GM12891 (cell line): ENCODE measurements at regions not wholly inside any gene's neighbourhood (a gene's known extent, or its start where the extent isn't known, plus 50 kb on each side); places are given as distances from the start of the nearest gene placed in this dataset.
"Not testable (repeated sequence)": the region's sequence is repeated elsewhere in the genome, so short reads cannot be mapped to it uniquely, and the experiment has no call there.

Experiments
- DNase-seq: peaks from one replicate; pipeline ENCODE4 v3.0.0; 2011; ENCODE audit warnings: low spot score; ENCODE audit not compliant: insufficient read length
- FAIRE-seq: peaks from 2 replicates; lab custom pipeline; 2011; peaks lifted over from hg19 to GRCh38; lab: Jason Lieb, UNC
- PAX5 ChIP-seq: IDR thresholded peaks from 2 replicates; pipeline ENCODE4 v1.6.1; 2011; ENCODE audit warnings: low read length, moderate library complexity, mild to moderate bottlenecking; ENCODE audit not compliant: insufficient read depth, severe bottlenecking
- POLR2A ChIP-seq: IDR thresholded peaks from 2 replicates; pipeline ENCODE4 v1.6.1; 2011; ENCODE audit warnings: low read depth, low read length, control low read depth
- POLR2AphosphoS5 ChIP-seq: IDR thresholded peaks from 2 replicates; pipeline ENCODE4 v1.6.1; 2011; ENCODE audit warnings: low read depth, low read length, control low read depth
- POU2F2 ChIP-seq: IDR thresholded peaks from 2 replicates; pipeline ENCODE4 v1.6.1; 2011; ENCODE audit warnings: low read depth, mild to moderate bottlenecking, control low read depth, low read length, moderate library complexity
- SPI1 ChIP-seq: IDR thresholded peaks from 2 replicates; pipeline ENCODE4 v1.6.1; 2011; ENCODE audit warnings: low read depth, low read length, control low read depth
- TAF1 ChIP-seq: IDR thresholded peaks from 2 replicates; pipeline ENCODE4 v1.6.1; 2011; ENCODE audit warnings: low read depth, low read length, control low read depth

DNA sequence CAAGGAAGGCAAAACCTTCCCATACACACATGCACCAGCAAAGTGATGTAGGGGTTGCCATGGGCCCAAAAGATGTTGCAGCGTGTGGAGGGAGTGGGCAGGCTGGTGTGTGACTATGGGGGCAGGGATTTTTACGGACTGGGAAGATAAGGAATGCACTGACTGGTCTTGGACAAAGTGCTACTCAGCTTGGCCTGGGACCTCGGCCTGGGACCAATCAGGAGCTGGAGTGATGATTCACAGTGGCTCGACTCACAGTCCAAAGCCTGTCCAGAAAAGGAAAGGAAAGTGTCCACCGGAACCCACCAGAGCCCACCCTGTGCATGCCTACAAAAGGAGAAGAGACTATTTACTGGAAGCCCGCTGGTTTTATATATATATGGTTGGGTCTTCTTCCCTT is 567.0 kb upstream of the GNPDA2 start:
- FAIRE-seq (no peak), DNase-seq (no peak)
- TF ChIP-seq TAF1 (no peak), SPI1 (no peak), POU2F2 (no peak), PAX5 (no peak), POLR2A (no peak), POLR2AphosphoS5 (no peak)

DNA sequence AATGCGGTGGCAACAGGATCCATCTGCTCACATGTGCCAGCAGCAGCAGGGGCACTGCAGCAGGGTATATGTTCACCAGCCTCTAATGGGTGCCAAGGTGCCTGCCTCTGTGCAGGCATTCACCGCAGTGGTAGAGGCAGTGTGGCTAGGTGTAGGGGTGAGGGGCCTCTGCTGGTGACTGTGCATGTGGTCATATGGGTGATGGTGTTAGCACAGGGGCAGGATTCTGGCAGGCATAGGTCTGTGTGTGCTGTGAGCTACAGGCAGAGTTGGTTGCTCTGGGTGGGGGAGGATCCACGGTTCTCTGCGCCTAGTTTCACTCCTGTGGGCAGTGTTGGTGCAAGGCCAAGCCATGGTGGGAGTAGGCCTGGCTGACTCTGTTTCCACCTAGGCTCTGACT is 566.5 kb upstream of the GNPDA2 start:
- TF ChIP-seq PAX5 (no peak), POLR2A (no peak), SPI1 (no peak), POU2F2 (no peak), POLR2AphosphoS5 (no peak), TAF1 (no peak)
- no peak for FAIRE-seq
- DNase-seq: no peak

DNA sequence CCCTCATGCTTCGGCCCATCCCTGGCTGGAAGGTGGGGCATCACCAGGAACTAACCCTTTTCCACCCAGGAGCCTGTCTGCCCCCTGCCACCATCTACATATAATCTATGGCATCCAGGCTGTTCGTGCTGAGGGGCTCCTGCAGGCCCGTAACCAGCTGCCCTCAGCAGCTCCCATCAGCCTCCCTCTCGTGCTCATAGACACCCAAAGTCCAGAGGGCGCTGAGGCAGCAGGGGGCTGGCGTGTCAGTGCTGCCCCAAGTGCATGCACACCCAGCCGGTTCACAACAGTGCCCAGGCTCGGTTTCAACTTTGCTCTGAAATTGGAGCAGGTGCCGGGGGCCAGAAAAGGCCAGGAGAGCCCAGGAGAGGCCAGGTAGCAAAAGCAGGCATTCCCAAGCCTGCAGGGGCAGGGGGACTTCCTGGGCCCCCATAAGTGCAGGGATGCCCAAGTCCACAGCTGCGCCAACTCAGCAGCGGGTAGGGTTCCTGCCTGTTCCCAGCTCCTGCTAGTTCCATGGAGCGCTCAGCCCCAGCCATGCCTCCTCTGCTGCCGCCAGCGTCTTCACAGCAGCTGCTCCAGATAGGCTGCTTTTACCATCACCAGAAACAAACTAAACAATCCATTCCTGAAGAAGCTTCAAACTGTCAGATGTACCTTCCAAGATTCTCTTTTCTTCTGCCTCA is 558.2 kb upstream of the GNPDA2 start:
- DNase-seq (no peak), FAIRE-seq (no peak)
- TF ChIP-seq POU2F2 (no peak), SPI1 (no peak), TAF1 (no peak), POLR2A (no peak), PAX5 (no peak), POLR2AphosphoS5 (no peak)

DNA sequence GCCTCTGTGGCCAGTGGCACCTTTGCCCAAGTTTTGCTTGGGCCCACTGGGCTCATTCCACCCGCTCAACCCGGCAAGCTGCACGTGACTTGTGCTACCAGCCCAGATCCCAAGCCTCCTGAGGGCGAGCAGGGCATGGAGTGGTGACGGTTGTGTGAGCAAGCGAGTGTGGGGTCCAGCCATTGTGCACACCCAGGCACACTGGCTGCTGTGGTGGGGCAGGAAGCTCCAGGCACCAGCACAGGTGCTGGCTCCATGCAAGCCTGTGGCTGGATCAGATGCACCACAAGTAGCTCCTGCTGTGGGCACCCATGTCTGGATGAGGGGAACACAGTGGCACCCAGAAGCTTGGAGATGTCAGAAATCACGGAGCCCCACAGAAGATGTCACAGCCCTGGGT is 557.0 kb upstream of the GNPDA2 start:
- no peak for TF ChIP-seq TAF1
- TF ChIP-seq PAX5: no peak
- no peak for TF ChIP-seq POU2F2
- TF ChIP-seq POLR2AphosphoS5: no peak
- no peak for TF ChIP-seq POLR2A

DNA sequence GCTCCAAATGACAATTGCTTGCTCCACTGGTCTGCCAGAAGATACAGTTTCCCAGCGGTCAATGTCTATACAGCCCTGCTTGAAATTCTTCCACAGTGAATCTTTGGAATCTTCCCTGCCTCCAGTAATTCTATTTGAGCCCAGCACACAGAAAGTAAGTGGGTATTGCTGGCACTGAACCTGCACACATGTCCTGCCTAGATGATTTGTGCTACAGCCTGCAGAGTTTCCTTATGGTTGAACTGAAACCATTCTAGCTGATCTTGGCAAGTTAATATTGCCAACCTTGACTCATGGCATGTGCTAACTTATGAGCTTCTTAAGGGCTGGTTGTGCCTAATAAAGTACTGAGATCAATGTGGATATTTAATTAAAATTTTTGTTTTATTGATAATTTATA is 553.8 kb upstream of the GNPDA2 start:
- no peak for DNase-seq
- no peak for TF ChIP-seq POU2F2
- FAIRE-seq: no peak

More for the DNA sequence above, 557.0 kb upstream of the GNPDA2 start:
- DNase-seq (no peak), FAIRE-seq (no peak)

DNA sequence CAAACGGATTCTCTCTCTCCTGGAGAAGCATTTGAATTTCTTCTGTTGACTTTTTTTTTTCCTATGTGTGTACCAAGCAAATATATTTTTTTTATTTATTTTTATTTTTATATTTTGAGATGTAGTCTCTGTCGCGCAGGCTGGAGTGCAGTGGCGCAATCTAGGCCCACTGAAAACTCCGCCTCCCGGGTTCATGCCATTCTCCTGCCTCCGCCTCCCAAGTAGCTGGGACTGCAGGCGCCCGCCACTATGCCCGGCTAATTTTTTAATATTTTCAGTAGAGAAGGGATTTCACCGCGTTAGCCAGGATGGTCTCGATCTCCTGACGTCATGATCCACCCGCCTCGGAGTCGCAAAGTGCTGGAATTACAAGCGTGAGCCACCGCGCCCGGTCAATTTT is 549.5 kb upstream of the GNPDA2 start:
- no peak for DNase-seq
- FAIRE-seq: no peak
- no peak for TF ChIP-seq PAX5
- TF ChIP-seq TAF1: no peak
- no peak for TF ChIP-seq POU2F2
- TF ChIP-seq POLR2A: no peak
- TF ChIP-seq POLR2AphosphoS5: no peak
- no peak for TF ChIP-seq SPI1

DNA sequence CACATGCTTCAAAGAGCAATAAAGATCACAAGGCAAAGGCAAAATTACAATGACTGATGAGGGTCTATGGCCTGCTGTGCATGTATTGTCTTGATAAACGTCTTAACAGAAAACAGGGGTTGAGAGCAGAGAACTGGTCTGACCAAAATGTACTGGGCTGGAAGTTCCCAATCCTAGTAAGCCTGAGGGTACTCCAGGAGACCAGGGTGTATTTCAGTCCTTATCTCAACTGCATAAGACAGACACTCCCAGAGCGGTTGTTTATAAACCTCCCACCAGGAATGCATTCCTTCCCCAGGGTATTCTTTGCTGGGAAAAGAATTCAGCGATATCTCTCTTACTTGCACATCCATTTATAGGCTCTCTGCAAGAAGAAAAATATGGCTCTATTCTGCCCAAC is 521.8 kb upstream of the GNPDA2 start:
- not testable (repeated sequence) for DNase-seq, FAIRE-seq

DNA sequence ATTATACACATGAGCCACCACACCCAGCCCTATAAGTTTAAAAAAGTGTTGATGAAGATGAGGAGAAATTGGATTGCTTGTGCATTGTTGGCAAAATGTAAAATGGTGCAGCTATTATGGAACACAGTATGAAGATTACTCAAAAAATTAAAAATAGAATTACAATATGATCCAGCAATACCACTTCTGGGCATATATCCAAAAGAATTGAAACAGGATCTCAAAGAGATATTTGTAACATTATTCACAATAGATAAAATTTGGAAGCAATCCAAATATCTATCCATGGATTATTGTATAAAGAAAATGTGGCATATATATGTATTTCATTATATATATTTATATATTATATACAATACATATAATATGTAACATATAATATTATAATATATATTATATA is 515.6 kb upstream of the GNPDA2 start:
- no peak for FAIRE-seq
- DNase-seq: no peak
- TF ChIP-seq TAF1 (no peak), PAX5 (no peak), POLR2AphosphoS5 (no peak), POU2F2 (no peak), POLR2A (no peak), SPI1 (no peak)

DNA sequence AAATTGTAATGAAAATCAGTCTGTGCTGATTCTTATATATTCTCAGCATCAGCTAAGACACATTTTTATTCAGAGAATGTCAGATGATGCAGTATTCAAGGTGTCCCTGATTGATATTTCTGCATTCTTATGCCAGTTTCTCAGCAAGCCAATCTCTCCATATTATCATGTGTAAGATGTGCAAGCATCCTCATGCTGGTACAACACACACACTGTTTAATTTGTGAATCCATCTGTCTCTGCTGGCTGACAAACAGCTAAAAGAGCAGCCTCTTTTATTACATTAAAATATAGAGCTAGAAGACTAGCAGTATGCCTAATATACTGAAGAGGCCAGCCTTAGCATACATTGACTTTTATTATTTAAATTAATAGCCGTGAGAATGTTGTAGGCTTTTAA is 502.9 kb upstream of the GNPDA2 start:
- DNase-seq (no peak), FAIRE-seq (no peak)
- TF ChIP-seq SPI1 (no peak), POLR2A (no peak), PAX5 (no peak), POU2F2 (no peak), POLR2AphosphoS5 (no peak)

DNA sequence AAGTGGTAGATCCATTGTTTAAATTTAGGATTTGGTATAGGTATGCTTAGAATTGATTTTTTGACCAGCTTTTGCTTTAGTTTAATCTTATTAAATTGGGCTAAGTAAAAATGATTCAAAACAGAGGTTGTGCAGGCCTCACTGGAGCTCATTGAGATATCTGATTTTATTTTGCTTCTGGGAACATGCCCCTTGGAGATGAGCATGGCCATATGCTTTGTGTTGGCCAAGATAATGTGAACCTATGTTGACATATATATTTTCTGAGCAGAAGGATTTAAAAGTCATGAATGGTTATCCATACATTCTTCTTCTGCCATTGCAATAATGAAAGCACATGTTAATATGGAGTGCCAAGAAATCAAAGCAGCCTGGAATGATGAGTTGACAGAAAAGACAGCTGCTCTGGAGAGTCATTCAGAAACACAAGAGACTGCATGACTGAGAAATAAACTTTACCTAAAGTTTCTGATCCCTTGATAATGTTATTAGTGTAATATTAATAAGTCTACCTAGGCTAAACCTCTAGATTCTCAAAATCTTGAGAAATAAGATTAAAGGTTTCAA is 489.7 kb upstream of the GNPDA2 start:
- FAIRE-seq (no peak), DNase-seq (no peak)
- TF ChIP-seq TAF1 (no peak), POLR2A (no peak), PAX5 (no peak), SPI1 (no peak), POLR2AphosphoS5 (no peak), POU2F2 (no peak)

DNA sequence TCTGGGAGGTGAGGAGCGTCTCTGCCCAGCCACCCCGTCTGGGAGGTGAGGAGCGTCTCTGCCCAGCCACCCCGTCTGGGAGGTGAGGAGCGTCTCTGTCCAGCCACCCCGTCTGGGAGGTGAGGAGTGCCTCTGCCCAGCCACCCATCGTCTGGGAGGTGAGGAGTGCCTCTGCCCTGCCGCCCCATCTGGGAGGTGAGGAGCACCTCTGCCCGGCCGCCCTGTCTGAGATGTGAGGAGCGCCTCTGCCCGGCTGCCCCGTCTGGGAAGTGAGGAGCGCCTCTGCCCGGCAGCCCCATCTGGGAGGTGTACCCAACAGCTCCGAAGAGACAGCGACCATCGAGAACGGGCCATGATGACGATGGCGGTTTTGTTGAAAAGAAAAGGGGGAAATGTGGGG is 482.1 kb upstream of the GNPDA2 start:
- not testable (repeated sequence) for FAIRE-seq

DNA sequence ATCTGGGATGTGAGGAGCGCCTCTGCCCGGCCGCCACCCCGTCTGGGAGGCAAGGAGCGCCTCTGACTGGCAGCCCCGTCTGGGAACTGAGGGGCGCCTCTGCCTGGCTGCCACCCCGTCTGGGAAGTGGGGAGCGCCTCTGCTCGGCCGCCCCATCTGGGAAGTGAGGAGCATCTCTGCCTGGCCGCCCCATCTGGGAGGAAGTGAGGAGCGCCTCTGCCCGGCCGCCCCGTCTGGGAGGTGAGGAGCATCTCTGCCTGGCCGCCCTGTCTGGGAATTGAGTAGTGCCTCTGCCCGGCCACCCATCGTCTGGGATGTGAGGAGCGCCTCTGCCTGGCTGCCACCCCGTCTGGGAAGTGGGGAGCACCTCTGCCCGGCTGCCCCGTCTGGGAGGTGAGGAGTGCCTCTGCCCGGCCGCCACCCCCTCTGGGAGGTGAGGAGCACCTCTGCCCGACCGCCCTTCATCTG is 481.5 kb upstream of the GNPDA2 start:
- FAIRE-seq, DNase-seq: not testable (repeated sequence)

More for the DNA sequence above, 482.1 kb upstream of the GNPDA2 start:
- not testable (repeated sequence) for DNase-seq

DNA sequence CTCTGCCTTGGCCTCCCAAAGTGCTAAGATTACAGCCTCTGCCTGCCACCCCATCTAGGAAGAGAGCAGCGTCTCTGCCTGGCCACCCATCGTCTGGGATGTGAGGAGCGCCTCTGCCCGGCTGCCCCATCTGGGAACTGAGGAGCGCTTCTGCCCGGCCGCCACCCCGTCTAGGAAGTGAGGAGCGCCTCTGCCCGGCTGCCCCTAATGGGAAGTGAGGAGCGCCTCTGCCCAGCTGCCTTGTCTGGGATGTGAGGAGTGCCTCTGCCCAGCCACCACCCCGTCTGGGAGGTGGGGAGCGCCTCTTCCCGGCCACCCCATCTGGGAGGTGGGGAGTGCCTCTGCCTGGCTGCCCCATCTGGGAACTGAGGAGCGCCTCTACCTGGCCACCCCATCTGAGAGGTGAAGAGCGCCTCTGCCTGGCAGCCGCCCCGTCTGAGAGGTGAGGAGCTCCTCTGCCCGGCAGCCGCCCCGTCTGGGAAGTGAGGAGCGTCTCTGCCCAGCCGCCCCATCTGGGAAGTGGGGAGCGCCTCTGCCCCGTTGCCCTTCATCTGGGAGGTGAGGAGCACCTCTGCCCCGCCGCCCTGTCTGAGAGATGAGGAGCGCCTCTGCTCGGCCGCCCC is 481.0 kb upstream of the GNPDA2 start:
- DNase-seq, FAIRE-seq: not testable (repeated sequence)
